ENCODE measurements at regions not wholly inside any gene's neighbourhood (a gene's known extent, or its start where the extent isn't known, plus 50 kb on each side); places are given as distances from the start of the nearest gene placed in this dataset.

GRCh38 chr4:155571184-155571944, 95.3 kb upstream of the GUCY1A1 start:
- H3K27me3 ChIP-seq (ENCODE audit: control insufficient read depth, insufficient read depth, low read length) = no peaks in the 10 kb centered on the region
- H3K4me3 ChIP-seq (ENCODE audit: low read depth, low read length) = no peak overlapping the region
- H3K36me3 ChIP-seq (ENCODE audit: control insufficient read depth, insufficient read depth, low read length) = no peaks in the 10 kb centered on the region
- no peak for DNase-seq (ENCODE audit: low read depth)
- TF ChIP-seq, protein P1, sequence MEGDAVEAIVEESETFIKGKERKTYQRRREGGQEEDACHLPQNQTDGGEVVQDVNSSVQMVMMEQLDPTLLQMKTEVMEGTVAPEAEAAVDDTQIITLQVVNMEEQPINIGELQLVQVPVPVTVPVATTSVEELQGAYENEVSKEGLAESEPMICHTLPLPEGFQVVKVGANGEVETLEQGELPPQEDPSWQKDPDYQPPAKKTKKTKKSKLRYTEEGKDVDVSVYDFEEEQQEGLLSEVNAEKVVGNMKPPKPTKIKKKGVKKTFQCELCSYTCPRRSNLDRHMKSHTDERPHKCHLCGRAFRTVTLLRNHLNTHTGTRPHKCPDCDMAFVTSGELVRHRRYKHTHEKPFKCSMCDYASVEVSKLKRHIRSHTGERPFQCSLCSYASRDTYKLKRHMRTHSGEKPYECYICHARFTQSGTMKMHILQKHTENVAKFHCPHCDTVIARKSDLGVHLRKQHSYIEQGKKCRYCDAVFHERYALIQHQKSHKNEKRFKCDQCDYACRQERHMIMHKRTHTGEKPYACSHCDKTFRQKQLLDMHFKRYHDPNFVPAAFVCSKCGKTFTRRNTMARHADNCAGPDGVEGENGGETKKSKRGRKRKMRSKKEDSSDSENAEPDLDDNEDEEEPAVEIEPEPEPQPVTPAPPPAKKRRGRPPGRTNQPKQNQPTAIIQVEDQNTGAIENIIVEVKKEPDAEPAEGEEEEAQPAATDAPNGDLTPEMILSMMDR (IDR thresholded peaks at IDR 0.05; ENCODE audit: insufficient read depth, low read depth, low read length) = no peak
- ChIA-PET POLR2A (no interaction called here), CTCF (no interaction called here)

DNA sequence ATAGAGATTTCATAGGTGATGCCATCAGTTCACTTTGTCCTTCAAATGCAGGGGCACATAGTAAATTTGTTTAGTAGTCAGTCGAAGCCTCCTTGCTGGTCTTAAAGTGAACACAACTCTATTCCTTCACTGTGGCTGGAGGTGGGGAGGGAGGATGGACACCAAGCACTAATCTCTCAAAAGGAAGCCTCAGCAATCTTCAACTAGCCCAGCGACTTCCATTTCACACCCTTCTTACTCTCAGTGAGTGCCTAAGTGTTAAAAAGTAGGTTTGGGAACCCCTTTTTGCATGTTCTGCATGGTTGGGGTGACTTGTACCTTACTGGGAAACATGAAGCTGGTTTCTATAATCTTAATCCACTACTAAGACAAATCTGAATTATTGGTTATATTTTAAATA, 96.0 kb upstream of the GUCY1A1 start:
- TF ChIP-seq, protein P1 (IDR thresholded peaks at IDR 0.05; ENCODE audit: insufficient read depth, low read depth, low read length) = no peak
- Histone ChIP-seq H3K27me3 (ENCODE audit: control insufficient read depth, insufficient read depth, low read length) (no peaks in the 10 kb centered on the region), H3K4me3 (ENCODE audit: low read depth, low read length) (no peak overlapping the region), H3K36me3 (ENCODE audit: control insufficient read depth, insufficient read depth, low read length) (no peaks in the 10 kb centered on the region)
- ChIA-PET POLR2A (no interaction called here), CTCF (no interaction called here)
- DNase-seq (ENCODE audit: low read depth) = no peak

- Histone ChIP-seq H3K27me3 (ENCODE audit: control insufficient read depth, insufficient read depth, low read length) (no peaks in the 10 kb centered on the region), H3K4me3 (ENCODE audit: low read depth, low read length) (no peak overlapping the region), H3K36me3 (ENCODE audit: control insufficient read depth, insufficient read depth, low read length) (no peaks in the 10 kb centered on the region)
- CTCF ChIA-PET = no interaction called here
- POLR2A ChIA-PET = no interaction called here
- TF ChIP-seq, protein P1 (IDR thresholded peaks at IDR 0.05; ENCODE audit: insufficient read depth, low read depth, low read length) = no peak
- no peak for DNase-seq (ENCODE audit: low read depth)
Measured at GRCh38 chr4:155569960-155570515, 96.6 kb upstream of the GUCY1A1 start.

- Histone ChIP-seq H3K4me3 (ENCODE audit: low read depth, low read length) (no peak overlapping the region), H3K36me3 (ENCODE audit: control insufficient read depth, insufficient read depth, low read length) (no peaks in the 10 kb centered on the region), H3K27me3 (ENCODE audit: control insufficient read depth, insufficient read depth, low read length) (no peaks in the 10 kb centered on the region)
- TF ChIP-seq, protein P1 (IDR thresholded peaks at IDR 0.05; ENCODE audit: insufficient read depth, low read depth, low read length) = no peak
- CTCF ChIA-PET = interaction anchor here (0.6 kb wide), 1 partner anchor 24 kb away, joined by 3 read pairs; no protein-coding TSS in a partner anchor
- POLR2A ChIA-PET = no interaction called here
- no peak for DNase-seq (ENCODE audit: low read depth)
Measured at GRCh38 chr4:155569471-155569870, 97.2 kb upstream of the GUCY1A1 start.

DNA sequence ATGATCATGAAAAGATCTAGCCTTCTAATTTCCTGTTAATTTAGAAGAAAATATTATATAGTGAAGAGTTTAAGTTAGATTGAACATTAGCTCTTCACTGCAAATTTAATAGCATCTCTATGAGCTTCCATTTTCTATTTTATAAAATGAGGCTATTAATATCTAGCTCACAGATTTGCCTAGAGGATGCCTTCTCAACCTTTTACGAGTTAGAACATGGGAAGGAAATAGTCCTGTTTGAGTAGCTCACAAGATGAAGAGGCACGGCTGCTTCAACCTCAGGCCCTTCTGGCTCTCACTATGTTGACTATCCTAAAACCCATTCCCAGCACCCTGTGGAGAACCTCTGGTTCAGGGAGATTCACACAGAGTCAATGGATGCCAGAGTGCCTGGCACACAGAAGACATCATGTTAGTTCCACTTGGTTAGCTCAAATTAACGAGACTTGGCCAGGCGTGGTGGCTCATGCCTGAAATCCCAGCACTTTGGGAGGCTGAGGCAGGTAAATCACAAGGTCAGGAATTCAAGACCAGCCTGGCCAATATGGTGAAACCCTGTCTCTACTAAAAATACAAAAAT, 97.9 kb upstream of the GUCY1A1 start:
- Histone ChIP-seq H3K36me3 (ENCODE audit: control insufficient read depth, insufficient read depth, low read length) (no peaks in the 10 kb centered on the region), H3K4me3 (ENCODE audit: low read depth, low read length) (no peak overlapping the region), H3K27me3 (ENCODE audit: control insufficient read depth, insufficient read depth, low read length) (no peaks in the 10 kb centered on the region)
- ChIA-PET POLR2A (no interaction called here), CTCF (interaction anchor here (0.6 kb wide), 1 partner anchor 25 kb away, joined by 3 read pairs; no protein-coding TSS in a partner anchor)
- TF ChIP-seq, protein P1 (IDR thresholded peaks at IDR 0.05; ENCODE audit: insufficient read depth, low read depth, low read length) = no peak
- DNase-seq (ENCODE audit: low read depth) = no peak
